DND-41 (cell line): ENCODE measurements at regions not wholly inside any gene's neighbourhood (a gene's known extent, or its start where the extent isn't known, plus 50 kb on each side); places are given as distances from the start of the nearest gene placed in this dataset.

ENCODE experiments used
- CTCF ChIP-seq: IDR thresholded peaks from 2 replicates; pipeline ENCODE4 v1.5.1; 2012; ENCODE audit warnings: borderline replicate concordance, low read length, moderate library complexity, mild to moderate bottlenecking; ENCODE audit not compliant: poor library complexity, severe bottlenecking; ENCODE audit errors: extremely low read depth
- EZH2 ChIP-seq: IDR thresholded peaks from 3 replicates; pipeline ENCODE4 v1.6.1; 2012; ENCODE audit warnings: borderline replicate concordance, low read depth, mild to moderate bottlenecking, moderate library complexity, low read length, inconsistent platforms; ENCODE audit not compliant: severe bottlenecking

- TF ChIP-seq CTCF (no peak), EZH2 (no peak)
Observed at GRCh38 chr12:128007250-128007649, 259.7 kb upstream of the TMEM132C start.
